ENCODE measurements at regions not wholly inside any gene's neighbourhood (a gene's known extent, or its start where the extent isn't known, plus 50 kb on each side); places are given as distances from the start of the nearest gene placed in this dataset.
A peak's percentile ranks its signal among the peaks of the same experiment; 100 is the strongest.

DNA sequence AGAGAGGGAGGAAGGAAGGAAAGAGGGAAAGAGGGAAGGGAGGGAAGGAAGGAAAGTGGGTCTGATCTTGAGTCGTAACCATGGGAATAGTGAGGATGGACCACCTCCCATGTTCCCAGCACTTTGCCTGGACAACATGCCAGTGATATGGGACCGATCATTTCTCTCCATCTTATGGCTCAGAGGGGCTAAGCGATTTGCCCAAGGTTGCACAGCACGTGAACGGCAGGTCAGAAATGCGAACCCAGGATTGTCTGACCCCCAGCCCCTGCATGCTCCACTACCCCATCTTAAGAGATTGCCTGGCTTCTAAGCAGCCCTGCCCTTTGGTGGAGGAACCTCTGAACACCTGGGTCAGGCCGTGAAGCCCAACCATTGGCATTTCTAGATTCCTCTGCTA lies 109.0 kb upstream of the CARD11 start:
- Histone ChIP-seq H3K36me3 (no peaks in the 10 kb centered on the region), H3K4me3 (no peak overlapping the region), H3K9me3 (peaks cover 0 to 13% (median 0%) of the 10 kb centered on the region in 4 donors), H3K4me1 (no peaks in the 10 kb centered on the region), H3K27me3 (no peaks in the 10 kb centered on the region), H3K27ac (no peak overlapping the region)
- TF ChIP-seq POLR2A (IDR thresholded peaks at IDR 0.05) (no peak), EP300 (IDR thresholded peaks at IDR 0.05) (no peak)
- TF ChIP-seq, protein P1, sequence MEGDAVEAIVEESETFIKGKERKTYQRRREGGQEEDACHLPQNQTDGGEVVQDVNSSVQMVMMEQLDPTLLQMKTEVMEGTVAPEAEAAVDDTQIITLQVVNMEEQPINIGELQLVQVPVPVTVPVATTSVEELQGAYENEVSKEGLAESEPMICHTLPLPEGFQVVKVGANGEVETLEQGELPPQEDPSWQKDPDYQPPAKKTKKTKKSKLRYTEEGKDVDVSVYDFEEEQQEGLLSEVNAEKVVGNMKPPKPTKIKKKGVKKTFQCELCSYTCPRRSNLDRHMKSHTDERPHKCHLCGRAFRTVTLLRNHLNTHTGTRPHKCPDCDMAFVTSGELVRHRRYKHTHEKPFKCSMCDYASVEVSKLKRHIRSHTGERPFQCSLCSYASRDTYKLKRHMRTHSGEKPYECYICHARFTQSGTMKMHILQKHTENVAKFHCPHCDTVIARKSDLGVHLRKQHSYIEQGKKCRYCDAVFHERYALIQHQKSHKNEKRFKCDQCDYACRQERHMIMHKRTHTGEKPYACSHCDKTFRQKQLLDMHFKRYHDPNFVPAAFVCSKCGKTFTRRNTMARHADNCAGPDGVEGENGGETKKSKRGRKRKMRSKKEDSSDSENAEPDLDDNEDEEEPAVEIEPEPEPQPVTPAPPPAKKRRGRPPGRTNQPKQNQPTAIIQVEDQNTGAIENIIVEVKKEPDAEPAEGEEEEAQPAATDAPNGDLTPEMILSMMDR (IDR thresholded peaks at IDR 0.05) = no peak
- no peak for DNase-seq (ENCODE audit: low spot score in 2 of 2)
- 87 to 90% methylated on average over 7 of the region's 7 CpGs for WGBS, 2 donors

- Histone ChIP-seq H3K9me3 (peaks cover 0 to 13% (median 0%) of the 10 kb centered on the region in 4 donors), H3K4me1 (no peaks in the 10 kb centered on the region), H3K27ac (no peak overlapping the region), H3K4me3 (no peak overlapping the region), H3K27me3 (no peaks in the 10 kb centered on the region), H3K36me3 (no peaks in the 10 kb centered on the region)
- 78 to 80% methylated on average over 6 of the region's 6 CpGs for WGBS, 2 donors
- no peak for DNase-seq (ENCODE audit: low spot score in 2 of 2)
- TF ChIP-seq POLR2A (IDR thresholded peaks at IDR 0.05) (no peak), EP300 (IDR thresholded peaks at IDR 0.05) (no peak)
- TF ChIP-seq, protein P1 (IDR thresholded peaks at IDR 0.05) = no peak
Observed at GRCh38 chr7:3153118-3153517, 109.5 kb upstream of the CARD11 start.

GRCh38 chr7:3154317-3154716 lies 110.7 kb upstream of the CARD11 start:
- DNase-seq (ENCODE audit: low spot score in 2 of 2) = no peak
- H3K4me3 ChIP-seq = no peak overlapping the region
- H3K9me3 ChIP-seq = peaks cover 0 to 13% (median 0%) of the 10 kb centered on the region in 4 donors
- no peaks in the 10 kb centered on the region for H3K27me3 ChIP-seq
- TF ChIP-seq EP300 (IDR thresholded peaks at IDR 0.05) = no peak
- TF ChIP-seq, protein P1 (IDR thresholded peaks at IDR 0.05) = no peak
- TF ChIP-seq POLR2A (IDR thresholded peaks at IDR 0.05) = no peak
- WGBS, 2 donors = 85 to 95% methylated on average over 5 of the region's 5 CpGs
- H3K4me1 ChIP-seq = no peaks in the 10 kb centered on the region
- H3K36me3 ChIP-seq = no peaks in the 10 kb centered on the region
- no peak overlapping the region for H3K27ac ChIP-seq

- H3K4me3 ChIP-seq = no peak overlapping the region
- H3K4me1 ChIP-seq = no peaks in the 10 kb centered on the region
- WGBS, 2 donors = 78 to 81% methylated on average over 7 of the region's 7 CpGs
- peak in 1 of 2 donors; percentile 47 for DNase-seq (ENCODE audit: low spot score in 2 of 2)
- H3K27ac ChIP-seq = no peak overlapping the region
- H3K36me3 ChIP-seq = no peaks in the 10 kb centered on the region
- H3K9me3 ChIP-seq = peaks cover 0 to 13% (median 0%) of the 10 kb centered on the region in 4 donors
- no peaks in the 10 kb centered on the region for H3K27me3 ChIP-seq
- TF ChIP-seq, protein P1 (IDR thresholded peaks at IDR 0.05) = peak; percentile 20 to 59 (median 39)
- TF ChIP-seq EP300 (IDR thresholded peaks at IDR 0.05) = no peak
Observed at GRCh38 chr7:3154881-3155494, 111.3 kb upstream of the CARD11 start.

- Histone ChIP-seq H3K4me3 (no peak overlapping the region), H3K4me1 (no peaks in the 10 kb centered on the region), H3K27me3 (no peaks in the 10 kb centered on the region), H3K36me3 (no peaks in the 10 kb centered on the region), H3K27ac (no peak overlapping the region), H3K9me3 (peaks cover 0 to 13% (median 0%) of the 10 kb centered on the region in 4 donors)
- no peak for DNase-seq (ENCODE audit: low spot score in 2 of 2)
- TF ChIP-seq, protein P1 (IDR thresholded peaks at IDR 0.05) = no peak
- no peak for TF ChIP-seq POLR2A (IDR thresholded peaks at IDR 0.05)
- no peak for TF ChIP-seq EP300 (IDR thresholded peaks at IDR 0.05)
- 75 to 79% methylated on average over 9 of the region's 9 CpGs for WGBS, 2 donors
Observed at GRCh38 chr7:3156508-3156907, 112.8 kb upstream of the CARD11 start.
